Psoas muscle (tissue), 7 donors: ENCODE measurements at regions not wholly inside any gene's neighbourhood (a gene's known extent, or its start where the extent isn't known, plus 50 kb on each side); places are given as distances from the start of the nearest gene placed in this dataset.

ENCODE experiments used
- ATAC-seq, 4 donors: fragments of 200-7000 bp; cut with Tn5 transposase; one replicate each; pipeline ENCODE4 v1.9.1; 2020; ENCODE audit warnings: moderate library complexity in 3 of 4, mild to moderate bottlenecking in 2 of 4
- DNase-seq, 2 donors: peaks; one replicate each; pipeline ENCODE4 v3.0.0-alpha.2; 2020
- H3K27ac ChIP-seq: fragments of 200-600 bp; one replicate; pipeline ENCODE4 v1.8.0; 2022
- H3K27me3 ChIP-seq, 3 donors: fragments of 200-600 bp in 1 of 3; one replicate each; pipeline versions ENCODE4 v1.6.1 to v1.8.0; 2013 to 2022; ENCODE audit warnings: low read length in 2 of 3, mild to moderate bottlenecking in 2 of 3, moderate library complexity in 1 of 3; ENCODE audit not compliant: insufficient read depth in 3 of 3
- H3K36me3 ChIP-seq, 2 donors: fragments of 200-600 bp in 1 of 2; one replicate each; pipeline versions ENCODE4 v1.6.1 to v1.8.0; 2013 to 2022; ENCODE audit warnings: low read depth in 1 of 2, mild to moderate bottlenecking in 1 of 2, moderate library complexity in 1 of 2; ENCODE audit not compliant: insufficient read depth in 1 of 2
- H3K4me1 ChIP-seq: fragments of 200-600 bp; one replicate; pipeline ENCODE4 v1.8.0; 2022
- H3K4me3 ChIP-seq: fragments of 200-600 bp; one replicate; pipeline ENCODE4 v1.8.0; 2022; ENCODE audit warnings: mild to moderate bottlenecking
- H3K9me3 ChIP-seq: fragments of 200-600 bp; one replicate; pipeline ENCODE4 v1.8.0; 2022
- CTCF ChIP-seq: fragments of 200-600 bp; IDR thresholded peaks from one replicate; pipeline ENCODE4 v1.8.0; 2022; ENCODE audit warnings: antibody characterized with exemption
- WGBS, 3 donors: extraction: QIAGEN DNeasy Blood & Tissue Kit; methylation state at CpG; one replicate each; pipeline versions ENCODE4 v1.1.6 to v1.1.7; 2013; 5-methylcytosine and 5-hydroxymethylcytosine counted together
- intact Hi-C, 2 donors: fragments of 100-400 bp; cut with DNase I; formaldehyde crosslinking; loops; one replicate each; pipeline versions ENCODE4 v1.11.0 to v1.14.2; 2022
- donor health status: healthy with polysubstance abuse.
- donor health status: DM: no; HTN: no; CAD: no; lungs with moderate emphysema.
- donor health status: Bipolar disorder and iron deficiency.
- donor health status: healthy.
- donor health status: DM: yes; HTN: yes; CAD: no.
- donor health status: DM: no; HTN: no; CAD: no.
- donor health status: DM: yes; HTN: yes; CAD: no.

GRCh38 chr18:13982126-13982525, 66.8 kb upstream of the MC2R start:
- DNase-seq = no peak
- intact Hi-C loops = no loop called here
- no peak for ATAC-seq
- WGBS, 3 donors = 38 to 44% (median 43%) methylated on average over 4 of the region's 4 CpGs
- Histone ChIP-seq H3K36me3 (no peaks in the 10 kb centered on the region), H3K27me3 (no peaks in the 10 kb centered on the region), H3K4me1 (no peaks in the 10 kb centered on the region), H3K27ac (no peak overlapping the region), H3K9me3 (no peaks in the 10 kb centered on the region), H3K4me3 (no peak overlapping the region)
- no peak for TF ChIP-seq CTCF

- H3K4me1 ChIP-seq = no peaks in the 10 kb centered on the region
- no peak for TF ChIP-seq CTCF
- no peaks in the 10 kb centered on the region for H3K36me3 ChIP-seq
- H3K27me3 ChIP-seq = no peaks in the 10 kb centered on the region
- H3K27ac ChIP-seq = no peak overlapping the region
- ATAC-seq (no peak), DNase-seq (no peak)
- H3K4me3 ChIP-seq = no peak overlapping the region
- 36 to 52% (median 40%) methylated on average over 4 of the region's 4 CpGs for WGBS, 3 donors
- intact Hi-C loops = no loop called here
- H3K9me3 ChIP-seq = peaks cover 3% of the 10 kb centered on the region
Measured at GRCh38 chr18:13973061-13973575, 57.8 kb upstream of the MC2R start.
